ENCODE measurements at regions not wholly inside any gene's neighbourhood (a gene's known extent, or its start where the extent isn't known, plus 50 kb on each side); places are given as distances from the start of the nearest gene placed in this dataset.
"Not testable (repeated sequence)": the region's sequence is repeated elsewhere in the genome, so short reads cannot be mapped to it uniquely, and the experiment has no call there.

GRCh38 chr1:121032878-121033494, 143.4 kb downstream of the PPIAL4A start:
- not testable (repeated sequence) for TF ChIP-seq POLR2A (IDR thresholded peaks at IDR 0.05; ENCODE audit: low read length); GATA1 (IDR thresholded peaks at IDR 0.05; ENCODE audit: low read depth, low read length)
